Heart left ventricle (tissue), 13 donors: ENCODE measurements at regions not wholly inside any gene's neighbourhood (a gene's known extent, or its start where the extent isn't known, plus 50 kb on each side); places are given as distances from the start of the nearest gene placed in this dataset.

Source experiments
- POLR2A ChIP-seq, 2 donors: fragments of 450-650 bp; IDR thresholded peaks; one replicate each; pipeline ENCODE4 v1.6.1; 2017; ENCODE audit warnings: antibody characterized with exemption in 2 of 2, mild to moderate bottlenecking in 2 of 2, moderate library complexity in 2 of 2
- TF ChIP-seq, protein P1 (sequence below), 12 donors: fragments of 200-600 bp; sonication (generic) in 4 of 12; IDR thresholded peaks; one replicate each; pipeline versions ENCODE4 v1.5.0 to v1.8.0; 2018 to 2022; ENCODE audit warnings: antibody characterized with exemption in 12 of 12, mild to moderate bottlenecking in 5 of 12
- donor health status: ischemic (EF 13 %, LVEDD 7.1; RV severe dilation, severe dysfunction).
- donor health status: DM: no; HTN: yes; CAD: no.
- donor health status: DM: no; HTN: no; CAD: no.
- donor health status: ischemic (EF 25% LVEDD 6.9; RV normal size, moderate dysfunction).
- donor health status: ischemic (EF 25% LVEDD 5.7; RV mildly dilated, moderate dysfunction).
- donor health status: ischemic (EF 35%, LVEDD 5.7; RV mildly dilated, moderate dysfunction).
- donor health status: nonischemic (EF 11% LVEDD 7.7; RV severe dilation, severe dysfunction).
- donor health status: DM: yes; HTN: yes; CAD: no.
- donor health status: PGD.
- donor health status: ischemic (EF 29% LVEDD 5.4; RV normal size, mild dysfunction).
- donor health status: nonischemic (EF 23%, LVEDD 6.1; RV moderate dilation, normal function).

DNA sequence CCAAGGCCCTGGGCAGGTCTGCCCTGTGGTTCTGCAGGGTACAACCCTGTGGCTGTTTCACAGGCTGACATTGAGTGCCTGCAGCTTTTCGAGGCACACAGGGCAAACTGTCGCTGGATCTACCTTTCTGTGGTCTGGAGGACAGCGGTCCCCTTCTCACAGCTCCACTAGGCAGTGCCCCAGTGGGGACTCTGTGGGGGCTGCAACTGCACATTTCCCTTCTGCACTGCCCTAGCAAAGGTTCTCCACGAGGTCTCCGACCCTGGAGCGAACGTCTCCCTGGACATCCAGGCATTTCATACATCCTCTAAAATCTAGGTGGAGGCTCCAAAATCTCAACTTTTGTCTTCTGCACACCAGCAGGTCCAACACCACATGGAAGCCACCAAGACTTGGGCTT lies 1645.2 kb upstream of the CDH6 start:
- TF ChIP-seq, protein P1, sequence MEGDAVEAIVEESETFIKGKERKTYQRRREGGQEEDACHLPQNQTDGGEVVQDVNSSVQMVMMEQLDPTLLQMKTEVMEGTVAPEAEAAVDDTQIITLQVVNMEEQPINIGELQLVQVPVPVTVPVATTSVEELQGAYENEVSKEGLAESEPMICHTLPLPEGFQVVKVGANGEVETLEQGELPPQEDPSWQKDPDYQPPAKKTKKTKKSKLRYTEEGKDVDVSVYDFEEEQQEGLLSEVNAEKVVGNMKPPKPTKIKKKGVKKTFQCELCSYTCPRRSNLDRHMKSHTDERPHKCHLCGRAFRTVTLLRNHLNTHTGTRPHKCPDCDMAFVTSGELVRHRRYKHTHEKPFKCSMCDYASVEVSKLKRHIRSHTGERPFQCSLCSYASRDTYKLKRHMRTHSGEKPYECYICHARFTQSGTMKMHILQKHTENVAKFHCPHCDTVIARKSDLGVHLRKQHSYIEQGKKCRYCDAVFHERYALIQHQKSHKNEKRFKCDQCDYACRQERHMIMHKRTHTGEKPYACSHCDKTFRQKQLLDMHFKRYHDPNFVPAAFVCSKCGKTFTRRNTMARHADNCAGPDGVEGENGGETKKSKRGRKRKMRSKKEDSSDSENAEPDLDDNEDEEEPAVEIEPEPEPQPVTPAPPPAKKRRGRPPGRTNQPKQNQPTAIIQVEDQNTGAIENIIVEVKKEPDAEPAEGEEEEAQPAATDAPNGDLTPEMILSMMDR (IDR thresholded peaks at IDR 0.05): no peak
- TF ChIP-seq POLR2A (IDR thresholded peaks at IDR 0.05): no peak
